ENCODE measurements at regions not wholly inside any gene's neighbourhood (a gene's known extent, or its start where the extent isn't known, plus 50 kb on each side); places are given as distances from the start of the nearest gene placed in this dataset.
A peak's percentile ranks its signal among the peaks of the same experiment; 100 is the strongest.
"Not testable (repeated sequence)": the region's sequence is repeated elsewhere in the genome, so short reads cannot be mapped to it uniquely, and the experiment has no call there.

- DNase-seq: no peak
These were observed 183.2 kb upstream of the GNAI1 start for GRCh38 chr7:79951415-79951814.

DNA sequence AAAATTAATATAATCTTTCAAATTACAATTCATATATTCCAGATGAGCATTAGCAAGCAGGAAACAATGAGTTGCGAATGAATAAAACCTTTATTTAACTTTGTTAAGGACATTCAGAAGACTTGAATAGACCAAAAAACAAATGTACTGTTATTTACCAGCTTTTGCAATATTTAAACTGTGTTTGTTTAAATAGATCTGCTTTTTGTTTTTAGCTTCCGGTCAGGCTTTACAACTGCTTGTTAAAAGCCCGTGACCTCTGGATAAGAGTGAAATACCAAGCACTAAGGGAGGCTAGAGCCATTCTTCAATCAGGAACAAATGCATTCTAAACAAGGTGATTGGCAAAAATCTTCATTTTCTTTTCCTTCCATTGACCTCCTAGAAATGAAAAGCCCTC, 184.9 kb upstream of the GNAI1 start:
- no peak for DNase-seq

DNA sequence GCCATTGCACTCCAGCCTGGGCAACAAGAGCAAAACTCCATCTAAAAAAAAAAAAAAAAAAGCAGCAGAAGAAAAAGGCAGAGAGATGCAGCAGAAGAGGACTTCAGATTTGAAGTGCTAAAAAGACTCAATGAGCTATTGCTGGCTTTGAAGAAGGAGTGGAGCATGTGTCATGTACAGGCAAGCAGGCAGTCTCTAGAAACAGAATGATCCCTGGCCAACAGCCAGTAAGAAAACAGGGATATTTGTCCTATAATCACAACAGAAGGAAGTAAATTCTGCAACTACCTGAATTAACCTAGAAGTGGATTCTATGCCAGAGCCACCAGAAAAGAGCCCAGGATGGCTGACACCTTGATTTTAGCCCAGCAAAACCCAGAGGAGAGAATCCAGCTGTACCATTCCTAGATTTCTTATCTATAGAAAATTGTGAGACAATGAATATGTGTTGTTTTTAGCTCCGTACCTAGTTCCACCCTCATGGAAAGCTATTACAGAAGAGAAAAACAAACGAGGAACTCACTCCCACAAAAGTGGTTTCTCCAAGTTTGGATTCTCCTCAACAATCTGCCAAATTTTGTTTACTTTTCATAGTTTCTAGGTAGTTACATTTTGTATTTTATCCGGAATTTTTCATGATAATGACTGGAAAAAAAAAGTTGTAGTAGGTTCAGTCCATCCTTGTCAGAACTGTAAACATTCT, 198.2 kb upstream of the GNAI1 start:
- no peak for DNase-seq

GRCh38 chr7:79934727-79935126, 199.9 kb upstream of the GNAI1 start:
- no peak for DNase-seq

- no peak for DNase-seq
These were observed 201.5 kb upstream of the GNAI1 start for GRCh38 chr7:79933144-79933543.

DNA sequence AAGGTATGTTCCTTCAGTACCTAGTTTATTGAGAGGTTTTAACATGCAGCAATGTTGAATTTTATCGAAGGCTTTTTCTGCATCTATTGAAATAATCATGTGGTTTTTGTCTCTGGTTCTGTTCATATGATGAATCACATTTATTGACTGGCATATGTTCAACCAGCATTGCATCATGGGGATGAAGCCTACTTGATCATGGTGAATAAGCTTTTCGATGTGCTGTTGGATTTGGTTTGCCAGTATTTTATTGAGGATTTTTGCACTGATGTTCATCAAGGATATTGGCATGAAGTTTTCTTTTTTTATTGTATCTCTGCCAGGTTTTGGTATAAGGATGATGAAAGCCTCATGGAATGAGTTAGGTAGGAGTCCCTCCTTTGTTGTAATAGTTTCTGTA, 204.0 kb upstream of the GNAI1 start:
- no peak for DNase-seq

DNA sequence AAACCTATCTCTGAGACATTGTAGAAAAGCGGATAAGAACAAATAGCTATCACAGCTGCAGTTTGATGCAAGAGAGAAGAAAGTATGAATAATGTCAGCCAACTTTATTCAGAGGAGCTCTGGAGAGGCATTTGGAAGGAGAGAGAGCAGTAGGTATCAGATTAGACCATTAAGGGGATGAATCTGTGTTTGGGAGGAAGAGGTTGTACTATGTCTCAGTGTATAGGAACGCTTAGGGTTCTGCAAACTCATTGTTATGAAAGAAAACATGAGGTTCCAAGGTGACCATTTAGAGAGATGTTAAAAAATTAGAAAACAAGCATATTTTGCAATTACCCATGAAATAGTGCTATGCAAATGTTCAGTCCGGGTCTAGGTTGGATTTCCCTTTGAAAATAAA, 207.5 kb upstream of the GNAI1 start:
- no peak for DNase-seq

DNA sequence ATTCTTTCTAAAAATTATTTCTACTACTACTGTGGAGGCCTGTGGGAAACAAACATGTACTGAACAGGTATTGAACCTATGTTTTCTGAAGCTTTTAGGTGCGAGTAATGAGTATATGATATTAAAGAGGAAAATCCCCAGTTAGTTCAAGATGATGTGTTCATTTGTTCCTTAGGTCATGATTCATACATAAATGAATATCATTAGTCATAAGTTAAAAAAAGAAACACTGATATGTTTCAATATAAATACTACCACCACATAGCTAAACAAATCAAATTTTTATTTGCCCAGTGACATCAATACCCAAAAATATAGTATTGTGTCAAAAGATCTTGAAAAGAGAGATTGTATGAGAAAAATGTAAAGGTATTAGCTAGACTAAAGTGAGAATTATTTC, 210.7 kb upstream of the GNAI1 start:
- DNase-seq: no peak

DNA sequence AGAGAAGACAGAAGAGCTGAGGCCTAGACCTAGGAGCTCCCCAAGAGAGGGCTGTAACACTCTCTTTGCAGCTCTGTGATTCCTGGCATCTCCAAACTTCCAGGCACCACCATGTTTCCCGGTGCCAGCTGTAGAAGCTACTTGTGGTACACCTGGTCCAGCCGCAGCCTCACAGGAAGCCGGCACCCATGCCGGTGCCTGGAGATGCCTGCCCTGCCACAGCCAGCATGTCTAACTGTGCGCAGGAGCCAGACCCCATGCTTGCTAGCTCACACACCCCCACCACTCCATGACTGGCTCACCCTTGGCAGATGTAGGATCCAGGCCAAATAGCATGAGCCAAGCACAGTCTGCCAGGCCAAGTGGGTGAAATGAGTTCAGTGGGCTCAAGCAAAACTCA, 211.7 kb upstream of the GNAI1 start:
- DNase-seq: no peak

- DNase-seq: no peak
These were observed 212.7 kb upstream of the GNAI1 start for GRCh38 chr7:79921976-79922375.

- DNase-seq: not testable (repeated sequence)
These were observed 216.0 kb upstream of the GNAI1 start for GRCh38 chr7:79918632-79919031.

DNA sequence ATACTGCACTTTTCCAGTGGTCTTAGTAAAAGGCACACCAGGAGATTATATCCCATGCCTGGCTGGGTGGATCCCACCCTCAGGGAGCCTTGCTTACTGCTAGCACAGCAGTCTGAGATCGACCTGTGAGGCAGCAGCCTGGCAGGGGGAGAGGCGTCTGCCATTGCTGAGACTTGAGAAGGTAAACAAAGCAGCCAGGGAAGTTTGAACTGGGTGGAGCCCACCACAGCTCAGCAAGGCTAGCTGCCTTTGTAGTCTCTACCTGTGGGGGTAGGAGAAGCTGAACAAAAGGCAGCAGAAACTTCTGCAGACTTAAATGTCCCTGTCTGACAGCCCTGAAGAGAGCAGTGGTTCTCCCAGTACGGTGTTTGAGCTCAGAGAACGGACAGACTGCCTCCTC, 219.3 kb upstream of the GNAI1 start:
- DNase-seq: not testable (repeated sequence)

DNA sequence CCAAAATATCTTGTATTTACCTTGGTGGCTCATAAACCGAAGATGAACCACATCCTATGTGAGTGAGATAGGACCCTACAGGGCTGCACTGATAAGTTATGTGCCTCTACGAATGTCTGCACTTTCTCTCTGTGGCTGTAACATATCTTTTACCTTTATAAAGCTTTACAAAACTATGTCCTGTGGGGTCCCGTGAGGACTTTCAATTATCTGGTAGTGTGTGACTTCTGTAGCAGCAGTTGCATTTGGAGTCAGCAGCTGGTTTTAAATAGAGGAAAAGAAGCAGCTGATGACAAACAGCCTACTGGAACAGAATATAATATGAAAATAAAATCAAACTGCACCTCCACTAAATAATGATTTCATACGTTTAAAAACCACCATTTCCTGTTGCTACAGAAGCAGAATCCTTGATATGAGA, 222.4 kb upstream of the GNAI1 start:
- DNase-seq: no peak

GRCh38 chr7:79911420-79911819, 223.2 kb upstream of the GNAI1 start:
- DNase-seq: no peak

GRCh38 chr7:79909176-79909575, 225.5 kb upstream of the GNAI1 start:
- no peak for DNase-seq

DNA sequence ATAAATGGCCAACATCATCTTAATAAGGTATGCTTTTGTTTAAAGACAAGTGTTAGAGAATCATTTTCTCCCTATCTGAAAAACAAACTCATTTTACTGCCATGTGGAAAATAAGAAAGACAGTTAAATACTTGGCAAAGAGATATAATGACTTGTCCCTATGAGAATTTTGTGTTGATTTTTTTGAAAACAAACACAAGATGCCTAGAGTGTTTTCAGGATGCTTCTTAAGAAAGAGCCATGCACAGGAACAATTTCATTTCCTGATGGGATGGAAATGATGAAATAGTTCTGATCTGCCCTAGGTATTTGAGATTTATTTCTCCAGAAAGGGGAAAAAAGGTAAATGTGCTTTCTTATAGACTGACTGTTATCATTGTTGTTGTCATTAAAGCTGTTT, 237.5 kb upstream of the GNAI1 start:
- no peak for DNase-seq

GRCh38 chr7:79893991-79894390, 240.6 kb upstream of the GNAI1 start:
- DNase-seq: no peak

GRCh38 chr7:79882922-79883321, 251.7 kb upstream of the GNAI1 start:
- DNase-seq: no peak

DNA sequence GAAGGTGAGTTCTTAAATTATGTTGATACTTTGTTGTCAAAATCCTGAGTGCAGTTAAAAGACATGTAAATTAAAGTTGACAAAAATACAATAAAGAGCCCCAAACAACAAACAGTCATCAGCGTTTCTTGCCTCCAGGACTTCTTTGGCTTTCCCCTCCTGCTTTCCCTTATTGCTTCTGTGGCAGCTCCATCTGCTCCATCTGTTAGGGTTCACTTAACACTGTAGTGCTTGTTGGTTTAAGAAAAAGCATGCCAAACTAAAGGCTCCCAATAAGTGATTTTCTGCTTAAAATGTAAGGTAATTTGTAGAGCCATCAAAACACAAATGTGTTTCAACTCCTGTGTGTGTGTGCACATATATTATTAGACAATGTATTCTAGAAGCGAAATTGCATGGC, 254.3 kb upstream of the GNAI1 start:
- DNase-seq: no peak

GRCh38 chr7:79877874-79878465, 256.7 kb upstream of the GNAI1 start:
- DNase-seq: no peak

- DNase-seq: peak; percentile 37
These were observed 257.8 kb upstream of the GNAI1 start for GRCh38 chr7:79876848-79877252.

DNA sequence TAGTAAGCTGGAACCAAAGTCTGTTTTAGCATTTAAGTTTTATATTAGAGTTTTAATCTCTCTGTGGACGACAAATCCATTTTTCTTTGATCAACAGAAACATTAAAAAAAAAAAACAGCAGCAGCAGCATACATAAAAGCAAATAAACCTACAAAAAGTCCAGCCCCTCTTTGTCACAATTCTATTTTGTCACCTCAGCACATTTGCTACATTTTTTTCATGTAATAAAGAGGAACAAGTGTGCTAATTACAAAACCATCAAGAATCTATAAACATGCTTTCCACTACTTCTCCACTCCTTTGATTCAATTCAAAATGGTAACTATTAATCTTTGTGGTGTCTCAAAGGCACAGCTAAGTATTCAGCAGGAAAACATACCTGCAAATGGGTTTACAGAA, 259.8 kb upstream of the GNAI1 start:
- DNase-seq: no peak

DNA sequence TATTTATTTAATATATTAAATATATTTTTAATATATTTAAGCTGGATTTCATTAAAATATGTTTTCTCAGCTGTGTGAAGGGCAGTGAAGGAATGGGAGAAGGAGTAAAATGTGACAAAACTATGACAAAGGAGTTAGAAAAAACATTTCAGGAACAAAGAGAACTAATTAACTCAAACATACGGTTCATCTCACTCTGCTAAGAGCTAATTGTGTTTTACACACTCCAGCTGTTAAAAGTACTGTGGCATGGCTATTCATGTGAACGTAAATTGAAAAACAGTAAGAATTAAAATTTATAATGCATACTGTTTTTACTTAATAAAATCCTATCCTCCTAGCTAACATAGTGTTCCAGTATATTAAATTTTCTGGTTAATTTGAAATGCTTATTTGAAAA, 262.5 kb upstream of the GNAI1 start:
- no peak for DNase-seq

DNA sequence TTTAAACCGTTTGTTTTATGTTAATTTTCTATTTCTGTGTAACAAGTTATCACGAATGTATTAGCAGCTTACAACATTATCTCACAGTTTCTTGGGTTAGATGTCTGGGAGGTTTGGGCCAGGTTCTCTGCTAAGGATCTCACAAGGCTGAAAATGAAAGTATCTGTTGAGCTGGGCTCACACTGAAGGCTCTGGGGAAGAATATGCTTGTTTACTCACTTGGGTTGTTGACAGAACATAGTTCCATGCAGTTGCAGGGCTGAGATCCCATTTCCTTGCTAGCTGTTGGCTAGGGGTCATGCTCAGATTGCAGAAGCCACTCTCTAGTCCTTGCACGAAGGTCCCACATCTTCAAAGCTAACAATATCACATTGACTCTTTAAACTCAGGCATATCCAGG, 266.6 kb upstream of the GNAI1 start:
- DNase-seq: no peak
